MM.1S (cell line): ENCODE measurements at regions not wholly inside any gene's neighbourhood (a gene's known extent, or its start where the extent isn't known, plus 50 kb on each side); places are given as distances from the start of the nearest gene placed in this dataset.

ENCODE experiments used
- DNase-seq: peaks from one replicate; pipeline ENCODE4 v3.0.0-alpha.2; 2015
- H2AFZ ChIP-seq: fragments of 300-600 bp; sonication (generic); 2 replicates; pipeline ENCODE4 v1.6.0; 2016; ENCODE audit warnings: antibody characterized with exemption, low read length
- H3F3A ChIP-seq: fragments of 300-600 bp; sonication (generic); 2 replicates; pipeline ENCODE4 v1.6.1; 2016; ENCODE audit warnings: mild to moderate bottlenecking, antibody characterized with exemption, low read length, moderate library complexity, mixed read lengths; ENCODE audit not compliant: insufficient read depth
- H3K27ac ChIP-seq: fragments of 300-600 bp; sonication (generic); 2 replicates; pipeline ENCODE4 v1.5.1; 2016; ENCODE audit warnings: mild to moderate bottlenecking, low read length
- H3K27me3 ChIP-seq: fragments of 300-600 bp; sonication (generic); replicated peaks from 2 replicates; pipeline ENCODE4 v1.6.0; 2016; ENCODE audit warnings: low read length; ENCODE audit not compliant: insufficient read depth
- H3K36me3 ChIP-seq: fragments of 300-600 bp; sonication (generic); replicated peaks from 2 replicates; pipeline ENCODE4 v1.6.1; 2016; ENCODE audit warnings: mild to moderate bottlenecking, low read length, mixed read lengths; ENCODE audit not compliant: insufficient read depth
- H3K4me1 ChIP-seq: fragments of 300-600 bp; sonication (generic); 2 replicates; pipeline ENCODE4 v1.6.1; 2016; ENCODE audit warnings: low read length, mixed read lengths
- H3K4me2 ChIP-seq: fragments of 300-600 bp; sonication (generic); 2 replicates; pipeline ENCODE4 v1.6.0; 2016; ENCODE audit warnings: low read depth, low read length
- H3K4me3 ChIP-seq: fragments of 300-600 bp; sonication (generic); 2 replicates; pipeline ENCODE4 v1.5.1; 2016; ENCODE audit warnings: low read length, mixed read lengths
- H3K79me2 ChIP-seq: fragments of 300-600 bp; sonication (generic); 2 replicates; pipeline ENCODE4 v1.6.1; 2016; ENCODE audit warnings: mixed run types, low read length, mixed read lengths
- H3K9ac ChIP-seq: fragments of 300-600 bp; sonication (generic); 2 replicates; pipeline ENCODE4 v1.6.1; 2016; ENCODE audit warnings: low read length, mixed read lengths
- H3K9me2 ChIP-seq: fragments of 300-600 bp; sonication (generic); replicated peaks from 2 replicates; pipeline ENCODE4 v1.6.1; 2016; ENCODE audit warnings: mild to moderate bottlenecking, low read length, mixed read lengths; ENCODE audit not compliant: insufficient read depth
- H3K9me3 ChIP-seq: fragments of 300-600 bp; sonication (generic); replicated peaks from 2 replicates; pipeline ENCODE4 v1.6.1; 2016; ENCODE audit warnings: mild to moderate bottlenecking, low read length, mixed read lengths; ENCODE audit not compliant: insufficient read depth
- H4K20me1 ChIP-seq: fragments of 300-600 bp; sonication (generic); 2 replicates; pipeline ENCODE4 v1.6.1; 2016; ENCODE audit warnings: mild to moderate bottlenecking, low read length, moderate library complexity, mixed read lengths; ENCODE audit not compliant: insufficient read depth
- CTCF ChIP-seq: fragments of 300-600 bp; sonication (generic); IDR thresholded peaks from 2 replicates; pipeline ENCODE4 v1.5.1; 2016; ENCODE audit warnings: antibody characterized with exemption, low read length, mixed read lengths
- EZH2 ChIP-seq: fragments of 300-600 bp; sonication (generic); optimal IDR thresholded peaks from 2 replicates; pipeline ENCODE3; 2017; ENCODE audit warnings: low read depth, mild to moderate bottlenecking, antibody characterized with exemption, low read length, mixed read lengths
- EZH2phosphoT487 ChIP-seq: fragments of 300-600 bp; sonication (generic); IDR thresholded peaks from 2 replicates; pipeline ENCODE4 v1.6.1; 2018; ENCODE audit warnings: antibody characterized with exemption, low read length

- Histone ChIP-seq H3K9me3 (no peaks in the 10 kb centered on the region), H3K4me3 (no peak overlapping the region), H3K9me2 (no peaks in the 10 kb centered on the region), H3F3A (peaks cover 39% of the 10 kb centered on the region), H3K36me3 (no peaks in the 10 kb centered on the region), H3K9ac (no peak overlapping the region), H3K4me2 (no peak overlapping the region), H3K4me1 (peaks cover 70% of the 10 kb centered on the region), H3K27ac (peak overlapping the region; percentile 92; the same call in 1 of the 2 replicates), H3K27me3 (no peaks in the 10 kb centered on the region), H3K79me2 (no peaks in the 10 kb centered on the region), H2AFZ (no peak overlapping the region), H4K20me1 (no peaks in the 10 kb centered on the region)
- no peak for TF ChIP-seq CTCF
- no peak for TF ChIP-seq EZH2phosphoT487
- TF ChIP-seq EZH2 = no peak
- DNase-seq = no peak
These were observed 71.0 kb downstream of the COQ2 start for GRCh38 chr4:83213640-83214039.

GRCh38 chr4:83212041-83212851, 72.4 kb downstream of the COQ2 start:
- H3K4me3 ChIP-seq = no peak overlapping the region; the same call in 1 of the 2 replicates

GRCh38 chr4:83209419-83209818, 75.2 kb downstream of the COQ2 start:
- Histone ChIP-seq H3F3A (peaks cover 22% of the 10 kb centered on the region), H3K27ac (no peak overlapping the region), H3K27me3 (no peaks in the 10 kb centered on the region), H3K4me3 (no peak overlapping the region), H4K20me1 (no peaks in the 10 kb centered on the region), H3K36me3 (no peaks in the 10 kb centered on the region), H3K4me1 (peaks cover 42% of the 10 kb centered on the region), H3K4me2 (no peak overlapping the region), H3K79me2 (no peaks in the 10 kb centered on the region), H3K9me2 (no peaks in the 10 kb centered on the region), H3K9ac (no peak overlapping the region), H2AFZ (no peak overlapping the region), H3K9me3 (no peaks in the 10 kb centered on the region)
- TF ChIP-seq EZH2phosphoT487 (no peak), CTCF (no peak), EZH2 (no peak)
- no peak for DNase-seq

More at GRCh38 chr4:83212041-83212851, 72.4 kb downstream of the COQ2 start:
- Histone ChIP-seq H3K4me1 (peaks cover 58% of the 10 kb centered on the region), H3K4me2 (peak overlapping the region; percentile 53), H3K9me3 (no peaks in the 10 kb centered on the region), H3K27me3 (no peaks in the 10 kb centered on the region), H3K79me2 (no peaks in the 10 kb centered on the region), H3K36me3 (no peaks in the 10 kb centered on the region), H2AFZ (no peak overlapping the region), H3F3A (peaks cover 25% of the 10 kb centered on the region), H3K9me2 (no peaks in the 10 kb centered on the region), H3K9ac (peak overlapping the region; percentile 50), H4K20me1 (no peaks in the 10 kb centered on the region), H3K27ac (peak overlapping the region; percentile 92)
- DNase-seq = peak; percentile 99
- TF ChIP-seq EZH2 (no peak), EZH2phosphoT487 (no peak), CTCF (no peak)
